ENCODE measurements at regions not wholly inside any gene's neighbourhood (a gene's known extent, or its start where the extent isn't known, plus 50 kb on each side); places are given as distances from the start of the nearest gene placed in this dataset.
"Not testable (repeated sequence)": the region's sequence is repeated elsewhere in the genome, so short reads cannot be mapped to it uniquely, and the experiment has no call there.

DNA sequence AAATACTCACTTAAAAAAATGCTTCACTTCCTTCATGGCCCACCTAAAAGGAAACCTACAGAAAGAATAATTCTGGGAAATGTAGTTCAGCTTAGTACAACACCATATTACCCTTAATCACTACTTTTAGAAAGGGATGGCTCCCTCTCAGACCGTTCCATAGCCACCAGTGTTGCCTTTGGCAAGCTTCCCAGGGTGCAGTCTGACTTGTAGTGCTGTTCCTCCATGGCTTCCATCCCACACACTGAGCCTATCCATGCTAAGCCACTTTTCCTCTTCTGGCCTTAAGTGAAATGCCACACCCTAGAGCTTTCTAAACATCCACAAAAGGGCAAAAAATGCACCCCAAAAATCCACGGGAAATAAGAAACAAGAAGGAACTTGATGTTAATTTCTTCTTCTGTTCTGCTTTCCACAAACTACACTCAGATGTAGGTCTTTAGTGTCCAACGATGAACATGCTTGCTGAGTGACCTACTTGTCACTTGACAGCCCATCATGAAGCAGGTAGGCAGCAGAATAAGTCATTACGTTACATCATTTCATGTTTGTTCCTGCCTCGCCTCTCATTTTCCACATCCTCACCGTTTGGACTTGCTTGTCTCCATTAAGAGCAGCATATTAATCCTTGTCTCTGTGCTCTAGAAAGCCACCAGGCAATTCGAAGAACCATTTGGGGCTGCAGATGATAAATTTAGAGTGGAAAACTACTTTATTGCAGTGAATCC is 391.1 kb upstream of the GRAMD2B start:
- peak; percentile 62 for DNase-seq (ENCODE audit: low read depth, low spot score)

DNA sequence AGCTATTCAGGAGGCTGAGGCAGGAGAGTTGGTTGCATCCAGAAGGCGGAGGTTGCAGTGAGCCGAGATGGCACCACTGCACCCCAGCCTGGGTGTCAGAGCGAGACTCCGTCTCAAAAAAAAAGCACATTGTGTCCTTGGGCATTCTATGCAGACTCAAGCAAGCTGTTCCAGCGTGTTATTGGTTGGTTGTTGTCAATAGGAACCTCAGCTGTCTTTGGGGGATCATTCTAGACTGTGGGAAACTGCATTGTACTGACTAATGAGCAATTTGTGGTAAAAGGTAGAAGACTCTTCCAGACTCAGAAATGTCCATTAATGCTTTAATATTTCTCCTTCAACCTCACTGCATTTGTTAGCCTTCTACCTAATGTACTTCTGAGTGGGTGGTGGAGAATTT is 379.5 kb upstream of the GRAMD2B start:
- no peak for DNase-seq (ENCODE audit: low read depth, low spot score)

DNA sequence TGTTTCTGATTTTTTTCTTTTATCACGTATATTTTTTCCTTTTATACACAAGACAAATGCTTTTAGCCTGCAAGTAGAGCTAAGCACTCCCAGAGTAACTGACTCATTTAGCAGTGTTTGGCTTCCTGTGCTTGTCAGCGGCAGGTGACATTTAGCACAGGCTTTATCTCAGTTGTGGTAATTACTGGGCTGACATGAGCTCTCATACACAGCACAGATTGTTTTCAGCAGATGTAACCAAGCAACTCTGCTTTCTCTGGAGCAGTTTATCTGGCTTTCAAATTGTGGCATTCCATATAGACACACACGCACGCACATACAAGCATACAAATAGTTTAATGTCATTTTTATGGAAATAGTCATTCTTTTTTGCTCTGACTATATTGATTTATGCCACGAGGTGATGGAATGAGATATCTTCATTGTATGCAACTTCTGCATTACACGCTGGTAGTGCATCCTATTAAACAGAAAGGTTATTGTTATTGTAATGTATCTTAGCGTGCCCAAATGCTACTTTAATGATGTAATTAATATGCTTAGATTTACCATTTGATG is 379.0 kb upstream of the GRAMD2B start:
- no peak for DNase-seq (ENCODE audit: low read depth, low spot score)

DNA sequence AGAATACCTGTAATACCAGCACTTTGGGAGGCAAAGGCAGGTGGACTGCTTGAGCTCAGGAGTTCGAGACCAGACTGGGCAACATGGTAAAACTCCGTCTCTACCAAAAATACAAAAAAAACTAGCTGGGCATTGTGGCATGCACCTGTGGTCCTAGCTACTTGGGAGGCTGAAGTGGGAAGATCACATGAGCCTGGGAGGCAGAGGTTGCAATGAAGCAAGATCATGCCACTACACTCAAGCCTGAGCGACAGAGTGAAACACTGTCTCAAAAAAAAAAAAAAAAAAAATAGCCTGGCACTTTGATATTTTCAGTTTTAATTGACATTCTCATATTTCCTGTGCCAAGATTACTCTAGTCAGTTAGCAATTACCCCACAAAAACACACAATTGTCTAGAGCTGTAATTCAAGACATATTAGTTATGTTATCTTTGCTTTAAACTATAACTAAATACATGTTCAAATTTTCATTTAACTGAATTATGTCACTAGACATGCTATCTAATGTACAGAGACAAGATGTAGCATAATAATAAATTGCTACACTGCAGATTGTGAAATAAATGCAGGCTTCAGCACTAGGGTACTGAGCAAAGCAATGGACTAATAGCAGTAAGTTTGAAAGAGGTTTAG is 378.2 kb upstream of the GRAMD2B start:
- no peak for DNase-seq (ENCODE audit: low read depth, low spot score)

DNA sequence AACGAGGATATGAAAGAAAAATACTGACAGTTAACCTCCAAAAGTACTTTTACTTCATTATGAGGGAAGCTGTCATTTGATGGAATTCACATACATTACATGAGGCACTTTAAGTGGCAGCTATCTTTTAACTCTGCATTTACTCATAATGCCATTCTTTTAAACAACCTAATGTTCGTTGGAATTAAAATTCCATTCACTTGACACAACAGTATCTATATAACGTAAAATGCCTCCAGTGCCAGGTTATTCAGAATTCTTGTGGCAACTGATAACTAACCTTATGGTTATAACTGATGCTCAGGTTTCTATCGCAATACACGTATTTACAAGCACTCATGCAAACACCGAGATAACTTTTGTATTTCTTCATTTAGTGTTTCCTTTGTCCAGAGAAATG is 376.9 kb upstream of the GRAMD2B start:
- no peak for DNase-seq (ENCODE audit: low read depth, low spot score)

DNA sequence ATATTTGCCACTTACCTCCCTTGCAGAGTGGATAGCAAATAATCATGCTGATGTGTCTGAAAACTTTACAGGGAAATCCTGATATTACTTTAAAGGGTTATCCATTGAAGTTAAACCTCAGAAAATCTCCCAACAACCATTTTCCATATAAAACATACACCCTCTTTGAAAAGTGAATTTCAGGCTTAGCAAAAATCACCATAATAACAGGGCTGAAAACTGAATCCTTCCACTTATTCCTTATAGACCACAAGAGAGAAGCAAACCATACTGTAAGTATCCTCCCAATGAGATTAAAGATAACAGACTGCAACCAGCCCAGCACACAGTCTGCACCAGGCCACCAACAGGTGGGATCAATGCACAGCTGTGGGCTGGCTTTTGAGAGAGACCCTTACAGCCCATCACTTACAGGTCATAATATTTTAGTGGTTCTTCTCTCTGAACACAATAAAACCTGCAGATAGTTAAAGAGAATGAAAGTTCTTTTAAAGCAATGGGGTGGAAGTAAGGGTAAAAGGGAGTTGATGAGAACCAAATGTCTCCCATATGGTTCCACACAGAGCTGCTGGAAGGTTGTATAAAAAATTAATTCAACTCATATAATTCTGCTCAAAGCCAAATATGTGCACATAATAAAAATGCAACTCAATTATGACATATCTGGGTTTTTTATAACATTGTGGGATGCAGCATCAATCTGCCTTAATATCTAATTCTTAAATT is 376.2 kb upstream of the GRAMD2B start:
- DNase-seq (ENCODE audit: low read depth, low spot score) = no peak

DNA sequence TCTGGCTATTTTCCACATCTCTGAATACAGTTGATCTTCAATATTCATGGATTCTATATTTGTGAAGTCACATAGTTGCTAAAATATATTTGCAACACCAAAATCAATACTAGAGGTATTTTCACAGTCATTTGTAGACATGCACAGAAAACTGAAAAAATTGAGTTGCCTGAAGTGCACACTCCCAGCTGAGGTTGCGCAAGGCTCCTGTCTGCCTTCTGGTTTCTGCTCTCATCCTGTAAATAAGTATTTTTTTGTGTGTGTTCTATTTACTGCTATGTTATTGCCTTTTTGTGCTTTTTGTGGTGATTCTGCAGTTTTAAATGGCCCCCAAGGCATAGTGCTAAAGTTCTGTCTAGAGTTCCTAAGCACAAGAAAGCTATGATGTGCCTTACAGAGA is 371.1 kb upstream of the GRAMD2B start:
- DNase-seq (ENCODE audit: low read depth, low spot score) = no peak

DNA sequence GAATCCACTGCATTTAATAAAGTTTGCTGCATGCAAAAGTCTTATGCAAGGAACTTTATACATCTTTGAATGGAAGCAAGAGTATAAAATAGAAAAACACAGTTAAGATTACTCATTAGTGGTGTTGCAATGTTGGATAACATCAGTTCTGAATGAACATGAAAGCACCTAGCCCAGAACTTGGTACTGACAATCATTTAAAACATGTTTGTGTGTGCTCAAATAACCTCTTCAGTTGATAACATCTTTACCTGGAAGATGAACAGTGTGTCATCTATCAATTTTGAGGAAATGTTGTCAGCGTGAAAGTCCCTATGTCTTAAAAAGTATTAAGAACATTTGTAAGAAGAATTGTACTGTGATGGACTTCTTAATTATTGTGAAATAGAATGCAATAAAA is 370.4 kb upstream of the GRAMD2B start:
- DNase-seq (ENCODE audit: low read depth, low spot score) = no peak

DNA sequence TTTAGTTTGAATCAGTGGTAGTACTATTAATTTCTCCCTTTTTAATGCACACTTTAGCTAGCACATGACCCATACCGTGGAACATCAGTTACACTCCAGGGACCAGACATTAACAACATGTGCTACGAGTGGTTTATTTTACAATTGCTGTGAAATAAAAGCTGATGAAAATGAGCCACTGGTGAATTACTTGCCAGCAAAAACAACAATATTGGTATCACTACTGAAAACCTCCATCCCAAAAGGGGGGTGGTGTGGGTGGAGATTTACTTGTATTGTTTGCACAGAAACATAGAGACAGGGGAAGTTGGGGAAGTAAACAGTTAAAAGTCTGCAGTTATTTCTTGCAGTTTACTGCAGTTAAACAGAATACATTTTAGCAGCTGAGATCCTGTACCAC is 369.6 kb upstream of the GRAMD2B start:
- no peak for DNase-seq (ENCODE audit: low read depth, low spot score)

DNA sequence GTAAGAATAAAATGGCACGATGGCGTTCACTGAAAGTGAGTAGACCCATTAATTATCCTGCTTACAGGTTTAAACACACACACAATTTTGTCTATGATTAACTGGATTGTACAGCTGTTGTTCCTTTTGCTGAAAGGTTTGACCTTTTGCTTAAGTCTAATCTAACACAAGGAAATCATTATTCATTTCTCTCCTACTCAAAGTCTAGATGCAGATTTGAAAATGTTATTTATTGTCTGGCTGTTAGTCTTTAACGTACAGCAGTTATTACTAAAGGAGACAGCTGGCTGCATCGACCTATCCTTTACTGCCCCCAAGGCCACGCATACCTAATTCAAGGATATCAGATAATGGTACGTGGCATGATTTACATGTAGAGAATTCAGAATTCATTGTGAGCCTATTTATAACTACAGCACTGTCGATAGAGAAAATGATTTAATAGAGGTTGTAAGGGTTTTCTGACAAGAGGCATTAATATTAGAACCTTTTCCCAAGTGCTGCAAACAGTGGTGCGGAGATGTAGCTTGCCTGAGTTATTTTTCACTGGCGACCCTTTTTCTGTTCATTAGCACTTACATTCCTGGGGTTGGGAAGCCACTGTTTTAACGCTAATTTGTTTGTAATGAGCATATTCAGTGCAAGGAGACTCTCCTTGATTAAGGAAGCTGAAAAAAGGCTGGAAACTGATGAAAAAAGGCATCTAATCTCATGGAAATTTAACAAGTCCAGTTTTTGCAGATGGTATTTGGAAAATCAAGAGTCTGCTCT is 368.4 kb upstream of the GRAMD2B start:
- no peak for DNase-seq (ENCODE audit: low read depth, low spot score)

DNA sequence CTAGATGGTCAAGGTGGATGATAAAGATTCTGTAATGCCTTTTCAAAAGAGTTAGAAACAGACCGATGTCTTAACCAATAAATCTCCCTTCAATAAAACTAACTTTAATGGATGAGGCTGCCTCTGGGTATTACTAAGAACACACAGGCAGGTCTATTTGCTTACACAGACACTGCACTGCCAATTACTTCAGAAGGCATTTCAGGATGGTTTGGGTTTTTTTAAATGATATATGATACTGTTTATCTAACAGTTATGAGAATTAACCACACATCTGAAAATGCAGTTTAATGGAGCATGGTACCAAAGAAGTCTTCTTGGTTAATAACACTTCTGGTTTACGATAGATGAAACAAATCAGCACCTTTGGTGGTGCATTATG is 367.9 kb upstream of the GRAMD2B start:
- DNase-seq (ENCODE audit: low read depth, low spot score) = no peak

DNA sequence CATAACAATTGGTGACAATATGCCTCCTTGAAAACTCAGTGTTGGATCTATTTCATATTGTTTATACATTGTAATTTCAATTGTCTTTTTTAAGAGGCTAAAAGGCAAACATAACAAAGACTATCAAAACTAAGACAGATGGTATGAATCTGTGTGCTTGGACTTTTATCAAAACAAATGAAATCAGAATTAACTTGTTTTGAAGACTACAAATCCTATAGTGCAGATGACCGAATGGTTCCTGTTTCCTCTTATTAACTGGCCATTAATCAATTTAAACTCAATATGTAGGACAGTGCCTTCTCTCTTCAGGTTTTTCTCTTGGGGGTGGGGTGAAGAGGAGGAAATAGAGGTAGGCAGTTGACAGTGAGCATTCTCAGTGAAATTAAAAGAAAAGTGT is 366.9 kb upstream of the GRAMD2B start:
- DNase-seq (ENCODE audit: low read depth, low spot score) = no peak

DNA sequence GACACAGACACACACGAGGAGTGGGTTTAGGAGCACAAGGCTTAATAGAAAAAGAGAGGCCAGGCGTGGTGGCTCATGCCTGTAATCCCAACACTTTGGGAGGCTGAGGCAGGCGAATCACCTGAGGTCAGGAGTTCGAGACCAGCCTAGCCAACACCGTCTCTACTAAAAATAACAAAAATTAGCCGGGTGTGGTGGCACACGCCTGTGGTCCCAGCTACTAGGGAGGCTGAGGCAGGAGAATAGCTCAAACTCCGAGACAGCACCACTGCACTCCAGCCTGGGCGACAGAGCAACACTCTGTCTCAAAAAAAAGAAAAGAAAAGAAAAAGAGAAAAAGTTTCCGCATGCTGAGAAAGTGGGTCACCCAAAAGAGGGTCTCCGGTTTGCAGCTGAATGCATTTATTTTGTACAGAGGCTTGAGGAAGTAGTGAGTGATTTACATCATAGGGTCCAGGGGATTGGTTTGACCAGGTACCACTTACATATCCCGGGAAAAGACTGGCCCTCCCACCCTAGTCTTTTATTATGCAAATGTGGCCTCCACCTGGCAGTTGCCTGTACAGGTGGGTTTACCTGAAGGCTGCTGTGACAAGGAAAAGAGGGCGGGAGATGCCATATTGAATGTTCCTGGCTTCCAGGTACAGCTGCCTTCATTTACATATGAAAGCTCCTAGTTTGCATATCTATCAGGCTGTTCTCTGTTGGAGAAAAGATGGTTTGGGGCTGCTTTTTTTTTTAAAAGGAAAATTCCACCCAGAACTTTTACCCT is 366.2 kb upstream of the GRAMD2B start:
- no peak for DNase-seq (ENCODE audit: low read depth, low spot score)

DNA sequence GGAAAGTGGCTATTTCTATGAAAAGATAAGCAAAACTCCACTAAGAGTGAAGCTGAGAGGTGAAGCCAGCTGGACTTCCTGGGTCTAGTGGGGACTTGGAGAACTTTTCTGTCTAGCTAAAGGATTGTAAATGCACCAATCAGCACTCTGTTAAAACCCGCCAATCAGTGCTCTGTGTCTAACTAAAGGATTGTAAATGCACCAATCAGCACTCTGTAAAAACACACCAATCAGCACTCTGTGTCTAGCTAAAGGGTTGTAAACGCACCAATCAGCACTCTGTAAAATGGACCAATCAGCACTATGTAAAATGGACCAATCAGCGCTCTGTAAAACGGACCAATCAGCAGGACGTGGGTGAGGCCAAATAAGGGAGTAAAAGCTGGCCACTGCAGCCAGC is 364.8 kb upstream of the GRAMD2B start:
- not testable (repeated sequence) for DNase-seq (ENCODE audit: low read depth, low spot score)

DNA sequence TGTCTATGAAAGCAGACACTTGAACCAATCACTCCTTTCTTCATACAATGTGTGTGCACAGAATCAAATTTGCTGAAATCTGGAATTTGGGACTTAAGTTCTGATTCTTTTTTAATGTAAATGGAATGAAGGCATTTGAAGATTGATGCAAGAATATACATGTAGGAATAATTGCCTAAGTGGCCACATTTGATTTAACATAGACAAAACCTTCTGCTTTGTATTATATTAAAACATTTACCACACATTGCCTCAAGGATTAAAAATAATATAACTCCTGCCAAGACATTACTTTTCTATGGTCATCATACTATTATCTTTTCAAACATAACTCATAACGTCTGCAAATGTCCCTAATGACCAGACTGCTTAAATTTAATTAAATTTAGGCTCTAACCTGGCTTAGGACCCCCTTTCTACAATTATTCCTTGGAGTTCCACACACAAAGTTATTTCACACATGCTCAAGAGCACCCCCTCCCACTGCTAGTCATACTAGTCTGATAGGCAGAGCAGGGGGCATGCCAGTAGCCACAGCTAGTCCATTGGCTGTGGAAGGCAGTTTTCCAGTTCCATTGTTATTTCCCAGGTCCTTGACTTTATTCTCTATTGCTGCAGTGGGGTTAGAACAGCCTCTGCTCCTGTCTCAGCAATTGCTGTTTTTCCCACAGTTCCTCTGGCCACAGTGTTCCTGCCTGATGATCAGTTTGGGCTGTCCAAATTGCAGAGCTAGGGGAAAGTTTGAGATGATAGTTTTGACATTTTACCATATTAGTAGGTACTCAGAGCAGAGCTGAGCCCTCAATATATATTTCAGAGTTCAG is 360.6 kb upstream of the GRAMD2B start:
- DNase-seq (ENCODE audit: low read depth, low spot score) = no peak

DNA sequence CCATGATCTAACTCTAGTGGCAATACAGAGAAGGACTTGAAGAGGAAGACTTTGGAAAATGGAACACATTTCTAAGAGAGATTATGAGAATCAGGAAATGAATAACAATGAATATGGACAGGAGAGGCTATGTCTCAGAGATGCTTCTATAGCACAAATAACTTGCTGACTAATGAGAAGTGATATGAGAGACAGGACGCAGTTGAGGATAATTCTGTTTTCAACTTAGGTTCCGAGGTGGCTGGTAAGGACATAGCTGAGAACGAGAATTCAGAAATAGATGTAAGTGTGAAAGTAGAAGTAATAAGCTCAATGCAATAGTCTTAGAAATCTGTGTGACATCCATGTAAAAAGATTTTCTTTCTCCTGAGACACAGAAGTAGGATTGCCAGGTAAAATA is 358.1 kb upstream of the GRAMD2B start:
- no peak for DNase-seq (ENCODE audit: low read depth, low spot score)

DNA sequence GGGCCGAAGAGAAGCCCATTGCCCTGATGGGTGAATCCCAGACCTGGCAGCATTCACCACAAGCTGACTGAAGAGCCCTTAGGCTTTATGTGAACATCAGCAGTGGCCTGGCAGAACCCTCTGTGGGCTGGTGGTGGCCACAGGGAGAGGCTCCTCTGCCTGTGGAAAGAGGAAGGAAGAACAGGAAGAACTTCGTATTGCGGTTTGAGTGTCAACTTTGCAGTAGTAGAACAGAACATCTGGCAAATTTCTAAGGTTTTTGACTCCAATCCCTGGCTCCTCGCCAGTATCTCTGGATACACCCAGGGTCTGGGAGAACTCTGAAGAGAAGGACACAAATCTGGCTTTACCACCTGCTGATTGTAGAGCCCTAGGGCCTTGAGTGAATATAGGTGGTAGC is 356.4 kb upstream of the GRAMD2B start:
- no peak for DNase-seq (ENCODE audit: low read depth, low spot score)

DNA sequence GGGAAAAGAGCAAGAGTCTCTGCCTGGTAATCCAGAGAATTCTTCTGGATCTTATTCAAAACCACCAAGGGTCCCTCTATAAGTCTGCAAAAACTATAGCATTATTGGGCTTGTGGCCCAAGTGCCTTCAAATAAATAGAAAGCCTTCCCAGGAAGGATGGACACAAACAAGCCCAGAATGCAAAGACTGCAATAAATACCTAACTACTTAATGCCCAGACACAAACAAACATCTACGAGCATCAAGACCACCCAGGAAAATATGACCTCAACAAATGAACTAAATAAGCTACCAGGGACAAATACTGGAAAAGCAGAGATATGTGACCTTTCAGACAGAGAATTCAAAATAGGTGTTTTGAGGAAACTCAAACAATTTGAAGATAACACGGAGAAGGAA is 355.8 kb upstream of the GRAMD2B start:
- no peak for DNase-seq (ENCODE audit: low read depth, low spot score)

DNA sequence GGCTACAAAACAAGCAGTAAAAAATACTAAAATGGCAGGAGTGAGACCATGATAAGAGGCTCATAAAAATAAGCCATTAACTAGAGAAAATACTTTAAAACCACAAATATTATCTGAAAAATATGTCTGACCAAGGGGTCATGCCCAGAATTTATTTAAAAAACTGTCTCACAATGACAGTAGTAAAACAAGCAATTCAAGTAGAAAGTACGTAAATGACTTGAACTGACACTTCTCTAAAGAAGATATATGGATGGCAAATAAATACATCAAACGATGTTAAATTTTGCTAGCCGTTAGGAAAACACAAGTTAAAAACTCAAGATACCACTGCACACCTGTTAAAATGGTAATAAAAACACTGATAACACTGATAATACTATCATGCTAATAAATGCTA is 353.9 kb upstream of the GRAMD2B start:
- no peak for DNase-seq (ENCODE audit: low read depth, low spot score)

DNA sequence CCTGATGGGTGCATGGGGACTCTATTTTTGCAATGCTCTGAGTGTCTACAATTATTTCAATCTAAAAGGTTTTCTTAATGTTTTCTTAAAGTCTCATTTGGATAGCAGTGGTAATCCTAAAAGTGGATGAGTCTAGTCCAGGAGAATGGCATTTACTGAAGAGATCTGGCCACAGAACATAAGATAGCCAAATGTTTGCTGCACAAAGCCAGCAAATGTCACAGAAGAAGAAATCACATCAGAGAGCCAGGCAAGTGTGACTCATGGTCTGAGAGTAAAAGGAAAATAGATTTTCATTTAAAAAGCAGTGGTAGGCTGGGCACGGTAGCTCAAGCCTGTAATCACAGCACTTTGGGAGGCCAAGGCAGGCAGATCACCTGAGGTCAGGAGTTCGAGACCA is 352.7 kb upstream of the GRAMD2B start:
- DNase-seq (ENCODE audit: low read depth, low spot score) = no peak
